Astrocyte (in vitro differentiated cells and primary cell): ENCODE measurements at regions not wholly inside any gene's neighbourhood (a gene's known extent, or its start where the extent isn't known, plus 50 kb on each side); places are given as distances from the start of the nearest gene placed in this dataset.

Experiments used
- DNase-seq: peaks from one replicate; pipeline ENCODE4 v3.0.0-alpha.2; 2010; ENCODE audit warnings: low read depth
- FAIRE-seq: peaks from 2 replicates; lab custom pipeline; 2011; peaks lifted over from hg19 to GRCh38; lab: Jason Lieb, UNC
- H2AFZ ChIP-seq: 2 replicates; pipeline ENCODE4 v1.6.0; 2012; ENCODE audit warnings: low read depth, low read length, inconsistent platforms
- H3K27ac ChIP-seq: 2 replicates; pipeline ENCODE4 v1.5.1; 2011; ENCODE audit warnings: low read depth, low read length, inconsistent platforms
- H3K27me3 ChIP-seq: 2 replicates; pipeline ENCODE4 v1.6.0; 2011; ENCODE audit warnings: low read length, inconsistent platforms; ENCODE audit not compliant: insufficient read depth
- H3K36me3 ChIP-seq: 2 replicates; pipeline ENCODE4 v1.5.1; 2011; ENCODE audit warnings: low read length, inconsistent platforms; ENCODE audit not compliant: insufficient read depth
- H3K4me1 ChIP-seq: 2 replicates; pipeline ENCODE4 v1.5.1; 2011; ENCODE audit warnings: low read length, inconsistent platforms; ENCODE audit not compliant: insufficient read depth
- H3K4me2 ChIP-seq: 2 replicates; pipeline ENCODE4 v1.6.0; 2012; ENCODE audit warnings: low read length, inconsistent platforms
- H3K4me3 ChIP-seq: 2 replicates; pipeline ENCODE4 v1.5.1; 2011; ENCODE audit warnings: low read depth, mild to moderate bottlenecking, low read length, inconsistent platforms; ENCODE audit not compliant: insufficient read depth
- H3K79me2 ChIP-seq: 2 replicates; pipeline ENCODE4 v1.6.0; 2012; ENCODE audit warnings: mild to moderate bottlenecking, low read length, inconsistent platforms; ENCODE audit not compliant: insufficient read depth
- H3K9ac ChIP-seq: 2 replicates; pipeline ENCODE4 v1.6.0; 2012; ENCODE audit warnings: mild to moderate bottlenecking, low read length, inconsistent platforms
- H3K9me3 ChIP-seq: 2 replicates; pipeline ENCODE4 v1.5.1; 2012; ENCODE audit warnings: low read depth, mild to moderate bottlenecking, low read length, inconsistent platforms; ENCODE audit not compliant: insufficient read depth
- H4K20me1 ChIP-seq: 2 replicates; pipeline ENCODE4 v1.6.0; 2012; ENCODE audit warnings: low read length, inconsistent platforms; ENCODE audit not compliant: insufficient read depth
- H3K27ac Mint-ChIP-seq: one replicate; pipeline ENCODE4 v1.8.0; 2021; ENCODE audit warnings: mild to moderate bottlenecking, mixed read lengths; ENCODE audit not compliant: unreplicated experiment
- H3K27me3 Mint-ChIP-seq: one replicate; pipeline ENCODE4 v1.8.0; 2021; ENCODE audit warnings: low read depth, mixed read lengths; ENCODE audit not compliant: unreplicated experiment
- H3K36me3 Mint-ChIP-seq: one replicate; pipeline ENCODE4 v1.8.0; 2021; ENCODE audit warnings: low read depth, mixed read lengths; ENCODE audit not compliant: unreplicated experiment
- H3K4me1 Mint-ChIP-seq: one replicate; pipeline ENCODE4 v1.8.0; 2021; ENCODE audit warnings: low read depth, mixed read lengths; ENCODE audit not compliant: unreplicated experiment
- H3K4me3 Mint-ChIP-seq: one replicate; pipeline ENCODE4 v1.8.0; 2021; ENCODE audit warnings: mild to moderate bottlenecking, moderate library complexity, mixed read lengths; ENCODE audit not compliant: unreplicated experiment
- H3K9me3 Mint-ChIP-seq: one replicate; pipeline ENCODE4 v1.8.0; 2021; ENCODE audit warnings: mild to moderate bottlenecking, mixed read lengths; ENCODE audit not compliant: unreplicated experiment
- EZH2 ChIP-seq: IDR thresholded peaks from 2 replicates; pipeline ENCODE4 v1.6.1; 2012; ENCODE audit warnings: mild to moderate bottlenecking, low read length, inconsistent platforms; ENCODE audit not compliant: insufficient read depth
- TF ChIP-seq, protein P1 (sequence below): IDR thresholded peaks from 2 replicates; pipeline ENCODE4 v1.5.1; 2011; ENCODE audit warnings: low read depth, mild to moderate bottlenecking, inconsistent platforms, low read length, moderate library complexity; ENCODE audit not compliant: insufficient read depth

DNA sequence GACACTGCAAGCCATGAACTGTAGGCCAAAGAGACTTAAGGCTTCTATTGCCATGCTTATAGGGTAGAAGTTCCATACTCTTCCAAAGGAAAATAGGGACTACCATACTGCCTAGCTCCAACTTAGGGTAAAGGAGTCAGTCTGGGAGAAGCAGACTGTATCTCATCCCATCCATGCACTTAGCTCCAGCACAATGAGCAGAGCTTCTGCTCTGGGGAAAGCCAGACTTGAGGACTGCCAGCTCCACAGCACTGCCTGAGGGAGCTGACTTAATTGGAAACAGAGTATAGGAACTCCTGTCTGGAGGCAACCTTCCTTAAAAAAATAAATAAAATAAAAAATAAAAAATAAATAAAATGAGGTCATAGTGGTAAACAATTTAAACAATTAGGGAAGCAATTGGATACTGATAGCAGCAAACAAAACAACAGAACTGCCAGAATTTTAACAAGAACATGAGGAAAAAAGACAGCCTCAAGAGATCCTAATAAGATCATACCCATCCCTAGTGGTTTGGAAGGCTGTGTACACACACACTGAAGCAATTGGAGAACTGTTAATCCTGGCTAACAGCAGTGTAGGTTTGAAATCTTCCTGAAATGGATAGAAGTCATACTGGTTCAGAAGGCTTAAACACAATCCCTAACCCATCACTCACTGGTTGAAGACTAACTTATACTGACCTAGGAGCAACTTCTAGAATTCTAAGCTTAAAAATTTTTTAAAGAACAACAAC lies 550.1 kb downstream of the TBC1D4 start:
- Histone ChIP-seq H3K4me3 (no peak overlapping the region), H3K27ac (no peak overlapping the region), H3K9ac (no peak overlapping the region), H3K4me2 (no peak overlapping the region), H2AFZ (no peak overlapping the region), H3K9me3 (no peaks in the 10 kb centered on the region), H3K79me2 (no peaks in the 10 kb centered on the region), H3K27me3 (no peaks in the 10 kb centered on the region), H3K4me1 (no peaks in the 10 kb centered on the region), H4K20me1 (no peaks in the 10 kb centered on the region), H3K36me3 (no peaks in the 10 kb centered on the region)
- peaks cover 3% of the 10 kb centered on the region for H3K9me3 Mint-ChIP-seq
- DNase-seq, result no peak
- H3K36me3 Mint-ChIP-seq, result no peaks in the 10 kb centered on the region
- H3K4me1 Mint-ChIP-seq, result peaks cover 5% of the 10 kb centered on the region
- no peak overlapping the region for H3K4me3 Mint-ChIP-seq
- H3K27ac Mint-ChIP-seq, result no peak overlapping the region
- FAIRE-seq, result no peak
- H3K27me3 Mint-ChIP-seq, result no peaks in the 10 kb centered on the region
- TF ChIP-seq, protein P1, sequence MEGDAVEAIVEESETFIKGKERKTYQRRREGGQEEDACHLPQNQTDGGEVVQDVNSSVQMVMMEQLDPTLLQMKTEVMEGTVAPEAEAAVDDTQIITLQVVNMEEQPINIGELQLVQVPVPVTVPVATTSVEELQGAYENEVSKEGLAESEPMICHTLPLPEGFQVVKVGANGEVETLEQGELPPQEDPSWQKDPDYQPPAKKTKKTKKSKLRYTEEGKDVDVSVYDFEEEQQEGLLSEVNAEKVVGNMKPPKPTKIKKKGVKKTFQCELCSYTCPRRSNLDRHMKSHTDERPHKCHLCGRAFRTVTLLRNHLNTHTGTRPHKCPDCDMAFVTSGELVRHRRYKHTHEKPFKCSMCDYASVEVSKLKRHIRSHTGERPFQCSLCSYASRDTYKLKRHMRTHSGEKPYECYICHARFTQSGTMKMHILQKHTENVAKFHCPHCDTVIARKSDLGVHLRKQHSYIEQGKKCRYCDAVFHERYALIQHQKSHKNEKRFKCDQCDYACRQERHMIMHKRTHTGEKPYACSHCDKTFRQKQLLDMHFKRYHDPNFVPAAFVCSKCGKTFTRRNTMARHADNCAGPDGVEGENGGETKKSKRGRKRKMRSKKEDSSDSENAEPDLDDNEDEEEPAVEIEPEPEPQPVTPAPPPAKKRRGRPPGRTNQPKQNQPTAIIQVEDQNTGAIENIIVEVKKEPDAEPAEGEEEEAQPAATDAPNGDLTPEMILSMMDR, result no peak
- TF ChIP-seq EZH2, result no peak

DNA sequence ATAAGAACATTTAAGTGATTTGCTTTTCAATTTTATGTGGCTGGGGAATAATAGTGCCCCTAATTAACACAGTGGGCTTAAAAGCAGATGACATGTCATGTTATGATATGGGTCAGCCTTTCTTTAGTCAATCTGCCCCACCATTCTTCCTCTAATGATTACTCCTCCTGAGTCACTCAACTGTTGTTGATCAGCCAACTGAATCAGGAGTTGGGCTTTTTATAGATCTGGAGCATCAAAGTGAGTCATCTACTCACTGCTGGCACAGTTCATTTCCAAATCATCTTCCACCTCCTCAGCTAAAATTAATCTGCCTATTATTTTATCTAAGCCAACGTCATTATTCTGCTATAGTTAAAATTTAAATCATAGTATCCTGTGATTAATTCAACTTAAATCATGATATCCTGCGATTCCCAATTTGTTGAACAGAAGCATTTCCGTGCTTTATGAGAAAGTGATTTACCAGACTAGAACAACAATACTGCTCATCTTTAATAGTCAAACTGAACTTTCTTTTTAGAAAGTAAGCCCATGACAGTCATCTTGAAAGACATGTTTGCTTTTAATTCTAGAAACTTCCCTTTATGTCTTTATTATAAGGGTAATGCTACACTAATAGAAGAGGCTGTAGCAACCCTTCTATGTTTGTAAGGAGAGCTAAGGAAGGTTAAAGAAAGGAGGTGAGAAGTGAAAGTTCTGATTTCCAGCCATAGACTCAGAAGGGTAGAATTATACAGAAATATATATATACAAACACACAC lies 551.4 kb downstream of the TBC1D4 start:
- peaks cover 3% of the 10 kb centered on the region for H3K9me3 Mint-ChIP-seq
- no peak for TF ChIP-seq EZH2
- FAIRE-seq (peak; percentile 87), DNase-seq (peak; percentile 66)
- Histone ChIP-seq H3K4me2 (no peak overlapping the region), H3K4me3 (no peak overlapping the region), H3K27me3 (no peaks in the 10 kb centered on the region), H3K9ac (no peak overlapping the region), H3K79me2 (no peaks in the 10 kb centered on the region), H4K20me1 (no peaks in the 10 kb centered on the region), H3K36me3 (no peaks in the 10 kb centered on the region), H2AFZ (no peak overlapping the region), H3K27ac (no peak overlapping the region), H3K4me1 (no peaks in the 10 kb centered on the region), H3K9me3 (no peaks in the 10 kb centered on the region)
- no peak overlapping the region for H3K27ac Mint-ChIP-seq
- H3K4me3 Mint-ChIP-seq, result no peak overlapping the region
- H3K36me3 Mint-ChIP-seq, result no peaks in the 10 kb centered on the region
- peaks cover 5% of the 10 kb centered on the region for H3K4me1 Mint-ChIP-seq
- H3K27me3 Mint-ChIP-seq, result no peaks in the 10 kb centered on the region

DNA sequence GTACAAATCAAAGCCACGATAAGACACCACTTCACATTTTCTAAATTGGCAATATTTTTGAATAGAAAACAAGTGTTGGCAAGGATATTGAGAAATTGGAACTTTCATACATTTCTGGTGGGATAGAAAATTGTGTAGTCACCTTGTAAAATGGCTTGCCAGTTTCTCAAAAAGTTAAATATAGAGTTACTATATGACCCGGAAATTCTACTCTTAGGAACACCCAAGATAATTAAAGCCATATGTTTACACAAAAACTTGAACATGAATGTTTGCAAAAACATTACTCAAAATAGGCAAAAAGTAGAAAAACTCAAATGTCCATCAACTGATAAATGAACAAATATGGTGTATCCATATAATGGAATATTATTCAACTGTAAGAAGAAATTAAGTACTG lies 552.5 kb downstream of the TBC1D4 start:
- Histone ChIP-seq H3K27me3 (no peaks in the 10 kb centered on the region), H3K27ac (no peak overlapping the region), H2AFZ (no peak overlapping the region), H3K36me3 (no peaks in the 10 kb centered on the region), H3K4me3 (no peak overlapping the region), H3K4me2 (no peak overlapping the region), H4K20me1 (no peaks in the 10 kb centered on the region), H3K9ac (no peak overlapping the region), H3K79me2 (no peaks in the 10 kb centered on the region), H3K9me3 (no peaks in the 10 kb centered on the region), H3K4me1 (no peaks in the 10 kb centered on the region)
- Mint-ChIP-seq H3K9me3 (peaks cover 3% of the 10 kb centered on the region), H3K36me3 (no peaks in the 10 kb centered on the region), H3K27me3 (no peaks in the 10 kb centered on the region), H3K4me3 (no peak overlapping the region), H3K27ac (no peak overlapping the region), H3K4me1 (peaks cover 5% of the 10 kb centered on the region)
- no peak for TF ChIP-seq EZH2
- TF ChIP-seq, protein P1, result no peak
- no peak for FAIRE-seq
- no peak for DNase-seq
